ENCODE measurements at regions not wholly inside any gene's neighbourhood (a gene's known extent, or its start where the extent isn't known, plus 50 kb on each side); places are given as distances from the start of the nearest gene placed in this dataset.

GRCh38 chr5:56330806-56331205 is 97.7 kb upstream of the ANKRD55 start:
- Histone ChIP-seq H3K36me3 (no peaks in the 10 kb centered on the region), H3K27ac (no peak overlapping the region), H3K4me3 (ENCODE audit: low read depth in 1 of 2, low read length in 1 of 2) (no peak overlapping the region)

DNA sequence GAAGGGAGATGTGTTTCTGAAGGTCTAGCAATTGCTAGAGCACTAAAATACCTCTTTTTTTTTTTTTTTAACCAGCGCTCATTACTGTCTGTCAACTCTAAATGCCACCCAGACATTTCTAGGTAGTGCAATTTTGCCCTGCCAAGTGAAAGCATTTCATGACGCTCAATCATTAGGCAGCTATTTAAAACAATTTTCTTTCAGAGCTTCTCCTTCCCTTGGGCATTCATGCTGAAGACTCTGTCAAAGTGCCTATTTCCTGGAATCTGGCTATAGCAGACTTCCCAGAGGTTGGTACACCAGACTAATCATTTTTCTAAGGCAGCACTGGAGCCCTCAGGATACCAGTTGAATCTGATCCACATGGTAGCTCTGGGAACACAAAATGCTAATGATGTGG is 97.0 kb upstream of the ANKRD55 start:
- TF ChIP-seq CTCF (IDR thresholded peaks at IDR 0.05): no peak
- Histone ChIP-seq H3K27me3 (peaks cover 31% of the 10 kb centered on the region), H3K9me3 (no peaks in the 10 kb centered on the region), H3K4me3 (ENCODE audit: low read depth in 1 of 2, low read length in 1 of 2) (no peak overlapping the region), H3K4me1 (ENCODE audit: control insufficient read depth in 1 of 2, insufficient read depth in 1 of 2, low read depth in 1 of 2, low read length in 1 of 2) (no peaks in the 10 kb centered on the region), H3K27ac (no peak overlapping the region), H3K36me3 (no peaks in the 10 kb centered on the region)

More at GRCh38 chr5:56330806-56331205, 97.7 kb upstream of the ANKRD55 start:
- no peaks in the 10 kb centered on the region for H3K9me3 ChIP-seq
- peaks cover 31% of the 10 kb centered on the region for H3K27me3 ChIP-seq
- no peaks in the 10 kb centered on the region for H3K4me1 ChIP-seq (ENCODE audit: control insufficient read depth in 1 of 2, insufficient read depth in 1 of 2, low read depth in 1 of 2, low read length in 1 of 2)
- no peak for TF ChIP-seq CTCF (IDR thresholded peaks at IDR 0.05)

GRCh38 chr5:56329652-56330051 is 96.5 kb upstream of the ANKRD55 start:
- H3K27me3 ChIP-seq: peaks cover 31% of the 10 kb centered on the region
- H3K4me1 ChIP-seq (ENCODE audit: control insufficient read depth in 1 of 2, insufficient read depth in 1 of 2, low read depth in 1 of 2, low read length in 1 of 2): no peaks in the 10 kb centered on the region
- no peak overlapping the region for H3K4me3 ChIP-seq (ENCODE audit: low read depth in 1 of 2, low read length in 1 of 2)
- no peak for TF ChIP-seq CTCF (IDR thresholded peaks at IDR 0.05)
- H3K27ac ChIP-seq: no peak overlapping the region
- H3K36me3 ChIP-seq: no peaks in the 10 kb centered on the region
- H3K9me3 ChIP-seq: no peaks in the 10 kb centered on the region

DNA sequence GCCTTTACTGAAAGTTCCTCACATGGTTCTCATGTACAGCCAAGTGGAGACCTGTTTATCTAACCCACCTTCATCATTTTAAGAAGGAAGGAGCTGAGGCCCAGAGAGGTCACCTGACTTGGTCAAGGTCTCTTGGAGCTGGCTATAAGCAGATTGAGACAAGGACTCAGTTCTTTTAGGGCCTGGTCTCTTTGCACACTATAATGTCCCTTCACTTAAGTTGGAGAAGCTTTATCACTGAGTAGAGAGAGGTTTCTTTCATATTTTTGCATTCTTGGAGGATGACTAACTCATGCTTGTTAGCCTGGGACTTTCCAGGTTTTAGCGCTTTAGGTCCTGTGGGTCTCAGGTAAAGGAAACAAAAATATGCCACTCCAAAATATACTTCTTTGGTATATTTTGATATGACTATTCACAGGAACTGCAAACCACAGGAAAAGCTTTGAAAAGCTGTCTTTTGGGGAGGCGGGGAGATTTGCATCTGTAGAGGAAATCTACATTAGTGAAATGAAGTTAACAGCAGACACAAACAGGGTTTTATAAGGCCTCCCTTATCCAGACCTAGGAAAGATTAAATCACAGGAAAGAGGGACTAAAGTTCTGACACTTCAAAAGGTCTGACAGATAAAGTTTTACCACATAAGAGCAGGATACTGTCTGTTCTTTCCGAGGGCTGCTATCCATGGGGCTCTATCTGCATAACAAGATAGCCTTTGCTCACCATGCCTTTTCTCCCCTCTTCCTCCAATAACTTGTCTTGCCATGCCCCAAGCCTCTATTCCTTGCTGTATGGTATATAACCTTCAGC is 95.8 kb upstream of the ANKRD55 start:
- no peak overlapping the region for H3K27ac ChIP-seq
- peaks cover 31% of the 10 kb centered on the region for H3K27me3 ChIP-seq
- TF ChIP-seq CTCF (IDR thresholded peaks at IDR 0.05): no peak
- H3K9me3 ChIP-seq: no peaks in the 10 kb centered on the region
- no peak overlapping the region for H3K4me3 ChIP-seq (ENCODE audit: low read depth in 1 of 2, low read length in 1 of 2)
- no peaks in the 10 kb centered on the region for H3K36me3 ChIP-seq
- no peaks in the 10 kb centered on the region for H3K4me1 ChIP-seq (ENCODE audit: control insufficient read depth in 1 of 2, insufficient read depth in 1 of 2, low read depth in 1 of 2, low read length in 1 of 2)

DNA sequence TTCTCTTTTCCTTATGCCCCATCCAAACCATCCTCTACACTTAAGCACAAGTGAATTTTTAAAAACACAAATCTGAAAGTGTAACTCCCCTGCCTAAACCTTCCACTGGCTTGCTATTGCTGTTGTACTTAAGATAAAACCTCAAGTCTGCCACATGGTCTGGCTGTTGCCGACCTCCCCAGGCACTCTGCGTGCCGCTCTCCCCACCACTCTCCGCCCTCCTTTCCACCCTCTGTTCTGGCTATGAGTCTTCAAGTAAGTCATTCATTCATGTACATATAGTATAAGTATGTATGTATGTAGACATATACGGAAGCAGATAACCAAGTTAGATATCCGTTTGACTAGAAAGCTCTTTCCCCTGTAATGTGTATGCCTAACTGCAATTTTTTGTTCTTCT is 94.7 kb upstream of the ANKRD55 start:
- Histone ChIP-seq H3K36me3 (no peaks in the 10 kb centered on the region), H3K4me1 (ENCODE audit: control insufficient read depth in 1 of 2, insufficient read depth in 1 of 2, low read depth in 1 of 2, low read length in 1 of 2) (no peaks in the 10 kb centered on the region), H3K9me3 (no peaks in the 10 kb centered on the region), H3K4me3 (ENCODE audit: low read depth in 1 of 2, low read length in 1 of 2) (no peak overlapping the region), H3K27me3 (peaks cover 31% of the 10 kb centered on the region), H3K27ac (no peak overlapping the region)
- TF ChIP-seq CTCF (IDR thresholded peaks at IDR 0.05): no peak

Data from neutrophil (primary cell).